ENCODE measurements at regions not wholly inside any gene's neighbourhood (a gene's known extent, or its start where the extent isn't known, plus 50 kb on each side); places are given as distances from the start of the nearest gene placed in this dataset.

- TF ChIP-seq, protein P1, sequence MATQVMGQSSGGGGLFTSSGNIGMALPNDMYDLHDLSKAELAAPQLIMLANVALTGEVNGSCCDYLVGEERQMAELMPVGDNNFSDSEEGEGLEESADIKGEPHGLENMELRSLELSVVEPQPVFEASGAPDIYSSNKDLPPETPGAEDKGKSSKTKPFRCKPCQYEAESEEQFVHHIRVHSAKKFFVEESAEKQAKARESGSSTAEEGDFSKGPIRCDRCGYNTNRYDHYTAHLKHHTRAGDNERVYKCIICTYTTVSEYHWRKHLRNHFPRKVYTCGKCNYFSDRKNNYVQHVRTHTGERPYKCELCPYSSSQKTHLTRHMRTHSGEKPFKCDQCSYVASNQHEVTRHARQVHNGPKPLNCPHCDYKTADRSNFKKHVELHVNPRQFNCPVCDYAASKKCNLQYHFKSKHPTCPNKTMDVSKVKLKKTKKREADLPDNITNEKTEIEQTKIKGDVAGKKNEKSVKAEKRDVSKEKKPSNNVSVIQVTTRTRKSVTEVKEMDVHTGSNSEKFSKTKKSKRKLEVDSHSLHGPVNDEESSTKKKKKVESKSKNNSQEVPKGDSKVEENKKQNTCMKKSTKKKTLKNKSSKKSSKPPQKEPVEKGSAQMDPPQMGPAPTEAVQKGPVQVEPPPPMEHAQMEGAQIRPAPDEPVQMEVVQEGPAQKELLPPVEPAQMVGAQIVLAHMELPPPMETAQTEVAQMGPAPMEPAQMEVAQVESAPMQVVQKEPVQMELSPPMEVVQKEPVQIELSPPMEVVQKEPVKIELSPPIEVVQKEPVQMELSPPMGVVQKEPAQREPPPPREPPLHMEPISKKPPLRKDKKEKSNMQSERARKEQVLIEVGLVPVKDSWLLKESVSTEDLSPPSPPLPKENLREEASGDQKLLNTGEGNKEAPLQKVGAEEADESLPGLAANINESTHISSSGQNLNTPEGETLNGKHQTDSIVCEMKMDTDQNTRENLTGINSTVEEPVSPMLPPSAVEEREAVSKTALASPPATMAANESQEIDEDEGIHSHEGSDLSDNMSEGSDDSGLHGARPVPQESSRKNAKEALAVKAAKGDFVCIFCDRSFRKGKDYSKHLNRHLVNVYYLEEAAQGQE (IDR thresholded peaks at IDR 0.05; ENCODE audit: low read depth) = no peak
- no peak for TF ChIP-seq MAX (IDR thresholded peaks at IDR 0.05)
- TF ChIP-seq YY1 (IDR thresholded peaks at IDR 0.05; ENCODE audit: low read depth) = no peak
- TF ChIP-seq TCF12 (IDR thresholded peaks at IDR 0.05; ENCODE audit: low read depth) = no peak
- TF ChIP-seq FOXM1 (IDR thresholded peaks at IDR 0.05; ENCODE audit: borderline replicate concordance, low read depth) = no peak
- no peak for TF ChIP-seq TAF1 (IDR thresholded peaks at IDR 0.05; ENCODE audit: low read depth)
- no peak for TF ChIP-seq TEAD4 (IDR thresholded peaks at IDR 0.05)
- no peak for TF ChIP-seq CEBPB (IDR thresholded peaks at IDR 0.05)
- no peak for TF ChIP-seq NFIC (IDR thresholded peaks at IDR 0.05)
- no peak for TF ChIP-seq RAD21 (IDR thresholded peaks at IDR 0.05; ENCODE audit: low read depth)
- no peak for TF ChIP-seq EGR1 (IDR thresholded peaks at IDR 0.05)
- no peak for TF ChIP-seq ZBTB7A (IDR thresholded peaks at IDR 0.05; ENCODE audit: low read depth)
- TF ChIP-seq EP300 (IDR thresholded peaks at IDR 0.05; ENCODE audit: borderline replicate concordance) = no peak
- TF ChIP-seq, protein P2, sequence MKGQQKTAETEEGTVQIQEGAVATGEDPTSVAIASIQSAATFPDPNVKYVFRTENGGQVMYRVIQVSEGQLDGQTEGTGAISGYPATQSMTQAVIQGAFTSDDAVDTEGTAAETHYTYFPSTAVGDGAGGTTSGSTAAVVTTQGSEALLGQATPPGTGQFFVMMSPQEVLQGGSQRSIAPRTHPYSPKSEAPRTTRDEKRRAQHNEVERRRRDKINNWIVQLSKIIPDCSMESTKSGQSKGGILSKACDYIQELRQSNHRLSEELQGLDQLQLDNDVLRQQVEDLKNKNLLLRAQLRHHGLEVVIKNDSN (IDR thresholded peaks at IDR 0.05) = no peak
- no peak for TF ChIP-seq CREB1 (IDR thresholded peaks at IDR 0.05; ENCODE audit: low read depth)
These were observed 198.7 kb upstream of the PBX1 start for GRCh38 chr1:164360265-164360664.

DNA sequence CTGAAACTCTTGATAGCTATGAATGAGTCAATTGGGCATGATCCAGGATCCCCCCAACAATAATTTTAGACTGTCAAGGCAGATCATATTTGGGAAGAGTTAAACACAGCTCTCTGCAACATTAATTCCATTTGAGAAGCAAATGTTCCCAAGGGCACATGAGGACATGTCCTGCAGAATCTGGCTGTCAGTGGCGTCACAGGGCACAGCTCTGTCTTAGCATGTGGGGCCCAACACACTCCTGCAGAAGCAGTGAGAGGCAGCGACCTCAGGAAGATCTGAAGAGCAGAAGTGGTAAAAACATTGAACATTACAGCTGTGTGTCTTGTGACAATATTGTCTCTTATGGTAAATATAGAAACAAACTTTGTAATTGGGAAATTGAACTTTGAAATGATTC, 197.1 kb upstream of the PBX1 start:
- TF ChIP-seq MAX (IDR thresholded peaks at IDR 0.05) (no peak), NFIC (IDR thresholded peaks at IDR 0.05) (no peak), ZBTB7A (IDR thresholded peaks at IDR 0.05; ENCODE audit: low read depth) (no peak), CEBPB (IDR thresholded peaks at IDR 0.05) (no peak), RAD21 (IDR thresholded peaks at IDR 0.05; ENCODE audit: low read depth) (no peak), EGR1 (IDR thresholded peaks at IDR 0.05) (no peak), TCF12 (IDR thresholded peaks at IDR 0.05; ENCODE audit: low read depth) (no peak)
- TF ChIP-seq, protein P1 (IDR thresholded peaks at IDR 0.05; ENCODE audit: low read depth) = no peak

DNA sequence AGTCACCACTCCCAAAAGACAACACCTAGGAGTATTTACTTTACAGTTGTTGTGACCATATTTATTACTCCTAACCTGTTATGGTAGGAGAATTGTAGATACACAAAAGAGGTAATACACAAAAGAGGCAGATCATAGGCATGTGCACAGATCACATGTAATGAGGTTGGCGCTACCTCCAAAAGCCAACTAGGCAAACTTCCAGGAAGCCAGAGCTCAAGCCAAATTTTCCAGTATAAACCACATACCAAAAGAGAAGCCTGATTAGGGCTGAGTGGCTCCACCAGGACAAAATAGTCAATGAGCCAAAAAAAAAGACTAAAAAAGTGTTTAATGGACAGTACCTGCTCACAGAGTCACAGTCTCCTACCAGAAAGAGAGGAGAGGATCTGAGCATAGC, 195.0 kb upstream of the PBX1 start:
- TF ChIP-seq TAF1 (IDR thresholded peaks at IDR 0.05; ENCODE audit: low read depth) = no peak
- TF ChIP-seq TEAD4 (IDR thresholded peaks at IDR 0.05) = no peak
- no peak for TF ChIP-seq YY1 (IDR thresholded peaks at IDR 0.05; ENCODE audit: low read depth)
- TF ChIP-seq, protein P2 (IDR thresholded peaks at IDR 0.05) = no peak
- no peak for TF ChIP-seq NFIC (IDR thresholded peaks at IDR 0.05)
- no peak for TF ChIP-seq FOXM1 (IDR thresholded peaks at IDR 0.05; ENCODE audit: borderline replicate concordance, low read depth)
- TF ChIP-seq CEBPB (IDR thresholded peaks at IDR 0.05) = no peak
- TF ChIP-seq, protein P1 (IDR thresholded peaks at IDR 0.05; ENCODE audit: low read depth) = no peak
- no peak for TF ChIP-seq MAX (IDR thresholded peaks at IDR 0.05)
- TF ChIP-seq EGR1 (IDR thresholded peaks at IDR 0.05) = no peak
- TF ChIP-seq EP300 (IDR thresholded peaks at IDR 0.05; ENCODE audit: borderline replicate concordance) = no peak
- TF ChIP-seq TCF12 (IDR thresholded peaks at IDR 0.05; ENCODE audit: low read depth) = no peak
- TF ChIP-seq ZBTB7A (IDR thresholded peaks at IDR 0.05; ENCODE audit: low read depth) = no peak
- TF ChIP-seq RAD21 (IDR thresholded peaks at IDR 0.05; ENCODE audit: low read depth) = no peak
- TF ChIP-seq CREB1 (IDR thresholded peaks at IDR 0.05; ENCODE audit: low read depth) = no peak

DNA sequence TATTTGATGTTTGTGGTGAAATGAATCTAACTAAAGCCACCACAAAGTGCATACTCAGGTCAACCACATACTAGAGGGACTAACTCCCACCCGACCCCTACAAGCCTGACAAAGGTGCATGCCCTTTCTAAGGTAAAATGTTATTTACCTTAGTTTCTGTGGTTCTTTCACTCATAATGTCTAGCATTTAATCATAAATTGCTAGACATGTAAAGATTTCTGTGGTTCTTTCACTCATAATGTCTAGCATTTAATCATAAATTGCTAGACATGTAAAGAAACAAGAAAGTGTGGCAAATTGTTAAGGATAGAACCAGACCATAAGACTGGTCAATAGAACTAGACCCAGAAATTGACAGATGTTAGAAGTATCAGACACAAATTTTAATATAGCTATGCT, 193.0 kb upstream of the PBX1 start:
- TF ChIP-seq NFIC (IDR thresholded peaks at IDR 0.05) = no peak
- no peak for TF ChIP-seq TAF1 (IDR thresholded peaks at IDR 0.05; ENCODE audit: low read depth)
- TF ChIP-seq, protein P2 (IDR thresholded peaks at IDR 0.05) = no peak
- TF ChIP-seq CEBPB (IDR thresholded peaks at IDR 0.05) = no peak
- TF ChIP-seq FOXM1 (IDR thresholded peaks at IDR 0.05; ENCODE audit: borderline replicate concordance, low read depth) = no peak
- TF ChIP-seq EGR1 (IDR thresholded peaks at IDR 0.05) = no peak
- TF ChIP-seq RAD21 (IDR thresholded peaks at IDR 0.05; ENCODE audit: low read depth) = no peak
- TF ChIP-seq CREB1 (IDR thresholded peaks at IDR 0.05; ENCODE audit: low read depth) = no peak
- TF ChIP-seq, protein P1 (IDR thresholded peaks at IDR 0.05; ENCODE audit: low read depth) = no peak
- no peak for TF ChIP-seq YY1 (IDR thresholded peaks at IDR 0.05; ENCODE audit: low read depth)
- no peak for TF ChIP-seq TCF12 (IDR thresholded peaks at IDR 0.05; ENCODE audit: low read depth)
